Kidney (tissue), 13 donors: ENCODE measurements at regions not wholly inside any gene's neighbourhood (a gene's known extent, or its start where the extent isn't known, plus 50 kb on each side); places are given as distances from the start of the nearest gene placed in this dataset.
A peak's percentile ranks its signal among the peaks of the same experiment; 100 is the strongest.
"Not testable (repeated sequence)": the region's sequence is repeated elsewhere in the genome, so short reads cannot be mapped to it uniquely, and the experiment has no call there.

Experiments
- DNase-seq, 5 donors: peaks; one replicate each; pipeline ENCODE4 v3.0.0-alpha.2; 2013 to 2020
- FAIRE-seq: peaks from 2 replicates; lab custom pipeline; 2012; peaks lifted over from hg19 to GRCh38; lab: Jason Lieb, UNC
- H3K27ac ChIP-seq, 2 donors: one replicate each; pipeline ENCODE4 v1.7.0; 2013; ENCODE audit warnings: low read depth in 2 of 2, low read length in 2 of 2, inconsistent platforms in 1 of 2
- H3K27me3 ChIP-seq: one replicate; pipeline ENCODE4 v1.7.1; 2013; ENCODE audit warnings: low read length, inconsistent platforms; ENCODE audit not compliant: control insufficient read depth, insufficient read depth
- H3K36me3 ChIP-seq, 3 donors: one replicate each; pipeline versions ENCODE4 v1.7.0 to v1.7.1; 2013; ENCODE audit warnings: low read length in 3 of 3, control low read depth in 1 of 3, inconsistent platforms in 1 of 3; ENCODE audit not compliant: insufficient read depth in 3 of 3, control insufficient read depth in 2 of 3
- H3K4me1 ChIP-seq, 3 donors: one replicate each; pipeline versions ENCODE4 v1.7.0 to v1.7.1; 2013; ENCODE audit warnings: low read length in 3 of 3, inconsistent platforms in 1 of 3, low read depth in 1 of 3; ENCODE audit not compliant: control insufficient read depth in 2 of 3, insufficient read depth in 2 of 3
- H3K4me3 ChIP-seq, 3 donors: one replicate each; pipeline versions ENCODE4 v1.7.0 to v1.8.1; 2013; ENCODE audit warnings: low read length in 3 of 3, control low read depth in 1 of 3, inconsistent platforms in 1 of 3
- H3K9ac ChIP-seq, 3 donors: one replicate each; pipeline versions ENCODE4 v1.7.0 to v1.7.1; 2013; ENCODE audit warnings: low read length in 3 of 3, control low read depth in 1 of 3, inconsistent platforms in 1 of 3
- H3K9me3 ChIP-seq, 3 donors: one replicate each; pipeline versions ENCODE4 v1.7.0 to v1.7.1; 2013; ENCODE audit warnings: low read length in 3 of 3, control low read depth in 1 of 3, inconsistent platforms in 1 of 3; ENCODE audit not compliant: control insufficient read depth in 2 of 3, insufficient read depth in 1 of 3
- CTCF ChIP-seq: IDR thresholded peaks from 3 replicates; pipeline ENCODE4 v1.5.1; 2012; ENCODE audit warnings: mild to moderate bottlenecking, moderate library complexity, borderline replicate concordance; ENCODE audit not compliant: insufficient read depth; ENCODE audit errors: extremely low read depth
- intact Hi-C: fragments of 100-400 bp; cut with DNase I; formaldehyde crosslinking; loops from one replicate; pipeline ENCODE4 v1.11.1; 2022
- donor health status: control.
- donor health status: control.
- donor health status: control.
- donor health status: control.
- donor health status: control.
- donor health status: DM: yes; HTN: yes; CAD: no.
- donor health status: Normal renal cell carcinoma (clear cell type).

DNA sequence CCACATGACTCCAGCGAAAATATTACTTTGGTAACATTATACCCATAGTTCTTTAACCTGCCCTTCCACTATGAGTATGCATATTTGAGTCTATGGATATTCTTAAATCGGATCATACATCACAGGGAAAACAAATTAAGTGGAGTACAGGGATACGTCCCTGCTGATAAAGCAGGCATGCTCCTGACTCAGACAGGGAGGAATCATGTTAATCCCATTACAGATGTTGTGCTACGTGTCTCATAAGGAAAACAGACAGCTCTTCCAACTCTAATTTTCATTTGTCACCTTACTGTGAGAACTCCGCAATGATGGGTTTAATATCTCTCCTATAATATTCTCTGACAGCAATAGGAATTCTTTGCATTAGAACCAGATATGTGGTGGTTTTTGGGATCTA is 469.5 kb upstream of the POM121L12 start:
- H3K4me1 ChIP-seq: no peaks in the 10 kb centered on the region
- DNase-seq (no peak), FAIRE-seq (no peak)
- no peak overlapping the region for H3K9ac ChIP-seq
- H3K27me3 ChIP-seq: no peaks in the 10 kb centered on the region
- intact Hi-C loops: no loop called here
- H3K4me3 ChIP-seq: no peak overlapping the region
- TF ChIP-seq CTCF: no peak
- H3K36me3 ChIP-seq: no peaks in the 10 kb centered on the region
- H3K27ac ChIP-seq: no peak overlapping the region
- no peaks in the 10 kb centered on the region for H3K9me3 ChIP-seq

- Histone ChIP-seq H3K9ac (no peak overlapping the region), H3K27me3 (no peaks in the 10 kb centered on the region), H3K36me3 (no peaks in the 10 kb centered on the region), H3K4me3 (no peak overlapping the region), H3K27ac (no peak overlapping the region), H3K4me1 (no peaks in the 10 kb centered on the region), H3K9me3 (no peaks in the 10 kb centered on the region)
- no peak for TF ChIP-seq CTCF
- FAIRE-seq (no peak), DNase-seq (no peak)
- intact Hi-C loops: no loop called here
Observed at GRCh38 chr7:52555805-52556204, 479.6 kb upstream of the POM121L12 start.

DNA sequence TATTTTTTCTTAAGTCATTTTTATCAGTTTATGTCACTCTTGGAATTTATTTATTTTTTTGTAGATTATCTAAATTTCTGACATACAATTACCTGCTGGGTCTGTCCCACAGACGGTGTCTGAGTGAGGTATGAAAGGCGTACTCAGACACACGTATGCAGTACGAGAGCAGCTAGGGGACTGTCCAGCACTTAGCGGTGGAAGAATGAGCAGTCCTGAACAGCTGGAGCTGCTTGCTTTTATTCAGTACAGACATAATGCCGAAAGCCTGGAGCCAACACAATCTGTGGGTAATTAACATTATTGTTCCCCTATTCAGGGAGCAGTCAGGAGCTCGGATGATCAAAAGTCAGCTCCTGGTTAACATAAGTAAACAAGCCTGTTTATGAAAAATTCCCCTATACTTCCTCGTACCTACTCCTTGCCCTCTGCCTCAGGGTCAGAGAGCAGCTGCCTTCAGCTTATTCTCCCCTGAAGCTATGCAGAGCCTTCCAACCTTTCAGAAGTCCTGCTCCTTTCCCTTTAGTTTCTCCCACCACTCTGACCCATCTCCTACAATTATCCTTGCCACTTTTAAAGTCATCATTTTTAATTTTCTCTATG is 488.0 kb upstream of the POM121L12 start:
- Histone ChIP-seq H3K27me3 (no peaks in the 10 kb centered on the region), H3K4me1 (no peaks in the 10 kb centered on the region), H3K9me3 (no peaks in the 10 kb centered on the region), H3K27ac (no peak overlapping the region), H3K4me3 (no peak overlapping the region), H3K36me3 (no peaks in the 10 kb centered on the region), H3K9ac (no peak overlapping the region)
- DNase-seq: no peak
- TF ChIP-seq CTCF: no peak
- intact Hi-C loops: no loop called here
- FAIRE-seq: no peak

DNA sequence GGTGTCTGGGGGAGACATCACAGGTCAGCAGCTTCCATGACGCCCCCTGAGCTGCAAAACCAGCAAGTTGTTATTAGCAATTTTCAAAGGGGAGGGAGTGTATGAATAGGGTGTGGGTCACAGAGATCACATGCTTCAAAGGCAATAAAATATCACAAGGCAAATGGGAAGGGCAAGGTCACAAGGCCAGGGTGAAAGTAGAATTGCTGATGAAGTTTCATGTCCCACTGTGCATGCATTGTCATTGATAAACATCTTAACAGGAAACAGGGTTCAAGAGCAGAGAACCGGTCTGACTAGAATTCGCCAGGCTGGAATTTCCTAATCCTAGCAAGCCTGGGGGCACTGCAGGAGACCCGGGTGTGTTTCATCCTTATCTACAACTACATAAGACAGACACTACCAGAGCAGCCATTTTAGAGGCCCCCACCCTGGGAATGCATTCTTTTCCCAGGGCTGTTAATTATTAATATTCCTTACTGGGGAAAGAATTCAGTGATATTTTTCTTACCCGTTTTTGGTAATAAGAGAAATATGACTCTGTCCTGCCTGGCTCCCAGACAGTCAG is 494.2 kb upstream of the POM121L12 start:
- H3K4me1 ChIP-seq, H3K27ac ChIP-seq, H3K9ac ChIP-seq, H3K36me3 ChIP-seq, H3K9me3 ChIP-seq, FAIRE-seq, H3K27me3 ChIP-seq, H3K4me3 ChIP-seq, intact Hi-C loops: not testable (repeated sequence)
- DNase-seq: peak in 2 of 5 donors; percentile 4 to 9
